ENCODE measurements at regions not wholly inside any gene's neighbourhood (a gene's known extent, or its start where the extent isn't known, plus 50 kb on each side); places are given as distances from the start of the nearest gene placed in this dataset.

DNA sequence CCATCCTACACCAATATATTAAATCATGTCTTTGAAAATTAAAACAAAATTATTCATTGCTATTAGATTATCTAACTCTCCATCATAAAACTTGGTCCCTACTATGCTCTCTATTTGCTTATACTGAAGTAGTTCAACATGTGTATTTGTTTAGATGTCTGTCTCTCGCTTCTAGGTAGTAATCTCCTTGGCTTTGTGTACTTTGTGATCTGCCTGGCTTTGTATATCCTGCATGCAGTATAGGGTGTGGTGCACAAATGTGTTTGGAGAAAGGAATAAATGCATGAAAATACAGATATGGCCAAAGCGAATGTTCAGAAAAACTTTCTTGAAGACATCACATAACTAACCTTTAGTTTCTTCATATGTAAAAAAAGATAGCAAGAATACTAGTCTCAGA lies 246.6 kb upstream of the LRFN5 start:
- TF ChIP-seq, protein P1, sequence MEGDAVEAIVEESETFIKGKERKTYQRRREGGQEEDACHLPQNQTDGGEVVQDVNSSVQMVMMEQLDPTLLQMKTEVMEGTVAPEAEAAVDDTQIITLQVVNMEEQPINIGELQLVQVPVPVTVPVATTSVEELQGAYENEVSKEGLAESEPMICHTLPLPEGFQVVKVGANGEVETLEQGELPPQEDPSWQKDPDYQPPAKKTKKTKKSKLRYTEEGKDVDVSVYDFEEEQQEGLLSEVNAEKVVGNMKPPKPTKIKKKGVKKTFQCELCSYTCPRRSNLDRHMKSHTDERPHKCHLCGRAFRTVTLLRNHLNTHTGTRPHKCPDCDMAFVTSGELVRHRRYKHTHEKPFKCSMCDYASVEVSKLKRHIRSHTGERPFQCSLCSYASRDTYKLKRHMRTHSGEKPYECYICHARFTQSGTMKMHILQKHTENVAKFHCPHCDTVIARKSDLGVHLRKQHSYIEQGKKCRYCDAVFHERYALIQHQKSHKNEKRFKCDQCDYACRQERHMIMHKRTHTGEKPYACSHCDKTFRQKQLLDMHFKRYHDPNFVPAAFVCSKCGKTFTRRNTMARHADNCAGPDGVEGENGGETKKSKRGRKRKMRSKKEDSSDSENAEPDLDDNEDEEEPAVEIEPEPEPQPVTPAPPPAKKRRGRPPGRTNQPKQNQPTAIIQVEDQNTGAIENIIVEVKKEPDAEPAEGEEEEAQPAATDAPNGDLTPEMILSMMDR (conservative IDR thresholded peaks at IDR 0.05; ENCODE audit: low read depth, low read length): no peak
- TF ChIP-seq EZH2 (IDR thresholded peaks at IDR 0.05; ENCODE audit: low read length, unreplicated experiment): no peak
- no peak for TF ChIP-seq EZH2phosphoT487 (IDR thresholded peaks at IDR 0.05; ENCODE audit: borderline replicate concordance, low read length)
